Small intestine (tissue), 7 donors: ENCODE measurements at regions not wholly inside any gene's neighbourhood (a gene's known extent, or its start where the extent isn't known, plus 50 kb on each side); places are given as distances from the start of the nearest gene placed in this dataset.
A peak's percentile ranks its signal among the peaks of the same experiment; 100 is the strongest.

Experiments used
- DNase-seq, 2 donors: peaks; one replicate each; pipeline versions ENCODE4 v3.0.0 to v3.0.0-alpha.2; 2013
- FAIRE-seq: peaks from 2 replicates; lab custom pipeline; 2012; peaks lifted over from hg19 to GRCh38; lab: Jason Lieb, UNC
- H3K27ac ChIP-seq, 3 donors: one replicate each; pipeline ENCODE4 v1.5.1; 2013; ENCODE audit warnings: low read length in 2 of 3, mild to moderate bottlenecking in 2 of 3, control low read depth in 1 of 3, inconsistent platforms in 1 of 3, low read depth in 1 of 3, moderate library complexity in 1 of 3
- H3K27me3 ChIP-seq, 3 donors: one replicate each; pipeline ENCODE4 v1.6.1; 2013; ENCODE audit warnings: low read length in 3 of 3, inconsistent platforms in 1 of 3; ENCODE audit not compliant: control insufficient read depth in 3 of 3, insufficient read depth in 3 of 3
- H3K36me3 ChIP-seq, 3 donors: one replicate each; pipeline ENCODE4 v1.6.1; 2013; ENCODE audit warnings: low read length in 3 of 3, inconsistent platforms in 1 of 3, low read depth in 1 of 3, mild to moderate bottlenecking in 1 of 3, moderate library complexity in 1 of 3; ENCODE audit not compliant: control insufficient read depth in 3 of 3, insufficient read depth in 2 of 3
- H3K4me1 ChIP-seq, 3 donors: one replicate each; pipeline ENCODE4 v1.6.1; 2013; ENCODE audit warnings: low read length in 2 of 3, inconsistent platforms in 1 of 3, low read depth in 1 of 3, mild to moderate bottlenecking in 1 of 3, moderate library complexity in 1 of 3; ENCODE audit not compliant: control insufficient read depth in 3 of 3, insufficient read depth in 2 of 3
- H3K4me3 ChIP-seq, 3 donors: one replicate each; pipeline ENCODE4 v1.5.1; 2013; ENCODE audit warnings: low read length in 3 of 3, control low read depth in 1 of 3, inconsistent platforms in 1 of 3, low read depth in 1 of 3, mild to moderate bottlenecking in 1 of 3, moderate library complexity in 1 of 3
- H3K9me3 ChIP-seq, 2 donors: one replicate each; pipeline ENCODE4 v1.6.1; 2013; ENCODE audit warnings: low read depth in 1 of 2, low read length in 1 of 2; ENCODE audit not compliant: control insufficient read depth in 2 of 2, insufficient read depth in 1 of 2
- WGBS, 3 donors: extraction: QIAGEN DNeasy Blood & Tissue Kit; methylation state at CpG; one replicate each; pipeline ENCODE4 v1.1.7; 2013; 5-methylcytosine and 5-hydroxymethylcytosine counted together
- donor health status: healthy with polysubstance abuse.
- donor health status: control.
- donor health status: control.
- donor health status: Bipolar disorder and iron deficiency.
- donor health status: healthy.

- Histone ChIP-seq H3K4me3 (no peak overlapping the region), H3K9me3 (peaks cover 0 to 1% of the 10 kb centered on the region in 2 donors), H3K27me3 (no peaks in the 10 kb centered on the region), H3K4me1 (peaks cover 0 to 35% (median 3%) of the 10 kb centered on the region in 3 donors), H3K36me3 (no peaks in the 10 kb centered on the region), H3K27ac (peak overlapping the region in 2 of 3 donors; percentile 48 to 65)
- DNase-seq (peak; percentile 39 to 78), FAIRE-seq (no peak)
Observed at GRCh38 chr18:31213641-31214040, 51.0 kb upstream of the DSC1 start.

GRCh38 chr18:31217038-31217849 is 54.6 kb upstream of the DSC1 start:
- H3K27me3 ChIP-seq, result no peaks in the 10 kb centered on the region
- H3K4me1 ChIP-seq, result peaks cover 0 to 17% (median 0%) of the 10 kb centered on the region in 3 donors
- no peaks in the 10 kb centered on the region for H3K36me3 ChIP-seq
- FAIRE-seq, result no peak
- H3K27ac ChIP-seq, result no peak overlapping the region
- peaks cover 0 to 3% of the 10 kb centered on the region in 2 donors for H3K9me3 ChIP-seq
- DNase-seq, result peak in 1 of 2 donors; percentile 31
- H3K4me3 ChIP-seq, result no peak overlapping the region
- 64 to 81% (median 79%) methylated on average over 12 of the region's 12 CpGs for whole genome bisulfite sequencing, 3 donors

- no peak for FAIRE-seq
- Histone ChIP-seq H3K27ac (no peak overlapping the region), H3K27me3 (no peaks in the 10 kb centered on the region), H3K4me3 (no peak overlapping the region), H3K4me1 (peaks cover 0 to 4% (median 0%) of the 10 kb centered on the region in 3 donors), H3K9me3 (peaks cover 0 to 3% of the 10 kb centered on the region in 2 donors), H3K36me3 (no peaks in the 10 kb centered on the region)
- WGBS, 3 donors, result 87% methylated on average over 4 of the region's 4 CpGs
- no peak for DNase-seq
Observed at GRCh38 chr18:31218671-31219383, 56.2 kb upstream of the DSC1 start.

GRCh38 chr18:31219395-31219794 is 56.7 kb upstream of the DSC1 start:
- no peak overlapping the region for H3K4me3 ChIP-seq
- no peaks in the 10 kb centered on the region for H3K27me3 ChIP-seq
- DNase-seq (no peak), FAIRE-seq (no peak)
- H3K27ac ChIP-seq, result no peak overlapping the region
- 75 to 89% (median 82%) methylated on average over 2 of the region's 2 CpGs for WGBS, 3 donors
- no peaks in the 10 kb centered on the region for H3K36me3 ChIP-seq
- H3K9me3 ChIP-seq, result peaks cover 0 to 3% of the 10 kb centered on the region in 2 donors
- no peaks in the 10 kb centered on the region for H3K4me1 ChIP-seq

GRCh38 chr18:31223371-31223770 is 60.7 kb upstream of the DSC1 start:
- Histone ChIP-seq H3K9me3 (peaks cover 0 to 3% of the 10 kb centered on the region in 2 donors), H3K4me3 (no peak overlapping the region), H3K4me1 (peaks cover 0 to 2% (median 0%) of the 10 kb centered on the region in 3 donors), H3K27me3 (no peaks in the 10 kb centered on the region), H3K36me3 (no peaks in the 10 kb centered on the region), H3K27ac (no peak overlapping the region)
- WGBS, 3 donors, result 84 to 91% (median 89%) methylated on average over 6 of the region's 6 CpGs
- no peak for DNase-seq
- FAIRE-seq, result no peak

- H3K27ac ChIP-seq, result no peak overlapping the region
- H3K9me3 ChIP-seq, result no peaks in the 10 kb centered on the region
- H3K36me3 ChIP-seq, result no peaks in the 10 kb centered on the region
- WGBS, 3 donors, result 60 to 78% (median 61%) methylated on average over 5 of the region's 5 CpGs
- FAIRE-seq (no peak), DNase-seq (no peak)
- H3K4me1 ChIP-seq, result peaks cover 0 to 11% (median 3%) of the 10 kb centered on the region in 3 donors
- no peak overlapping the region for H3K4me3 ChIP-seq
- no peaks in the 10 kb centered on the region for H3K27me3 ChIP-seq
Observed at GRCh38 chr18:31225668-31226067, 63.0 kb upstream of the DSC1 start.

GRCh38 chr18:31227497-31228229 is 65.0 kb upstream of the DSC1 start:
- no peaks in the 10 kb centered on the region for H3K36me3 ChIP-seq
- FAIRE-seq, result no peak
- no peak overlapping the region for H3K27ac ChIP-seq
- no peak overlapping the region for H3K4me3 ChIP-seq
- H3K4me1 ChIP-seq, result peaks cover 0 to 21% (median 6%) of the 10 kb centered on the region in 3 donors
- H3K27me3 ChIP-seq, result no peaks in the 10 kb centered on the region
- WGBS, 3 donors, result 46 to 97% (median 92%) methylated on average over 1 of the region's 1 CpG
- DNase-seq, result no peak
- H3K9me3 ChIP-seq, result no peaks in the 10 kb centered on the region

- H3K36me3 ChIP-seq, result no peaks in the 10 kb centered on the region
- no peaks in the 10 kb centered on the region for H3K9me3 ChIP-seq
- FAIRE-seq (no peak), DNase-seq (no peak)
- H3K4me1 ChIP-seq, result peaks cover 0 to 30% (median 6%) of the 10 kb centered on the region in 3 donors
- WGBS, 3 donors, result 18 to 36% (median 18%) methylated on average over 2 of the region's 2 CpGs
- no peak overlapping the region for H3K4me3 ChIP-seq
- peak overlapping the region in 1 of 3 donors; percentile 55 for H3K27ac ChIP-seq
- H3K27me3 ChIP-seq, result no peaks in the 10 kb centered on the region
Observed at GRCh38 chr18:31229829-31230228, 67.2 kb upstream of the DSC1 start.
